Memory B cell (primary cell): ENCODE measurements at regions not wholly inside any gene's neighbourhood (a gene's known extent, or its start where the extent isn't known, plus 50 kb on each side); places are given as distances from the start of the nearest gene placed in this dataset.

Experiments used
- ATAC-seq: fragments of 150-1000 bp; cut with Tn5 transposase; 2 replicates; pipeline ENCODE4 v1.10.0; 2021; ENCODE audit warnings: low read depth, mild to moderate bottlenecking, moderate library complexity
- DNase-seq, 2 donors: peaks; one replicate each; pipeline ENCODE4 v3.0.0; 2022; ENCODE audit warnings: low spot score in 2 of 2
- H3K27ac Mint-ChIP-seq: one replicate; pipeline ENCODE4 v1.8.0; 2022; ENCODE audit warnings: mild to moderate bottlenecking, moderate library complexity, mixed read lengths
- H3K27me3 Mint-ChIP-seq: one replicate; pipeline ENCODE4 v1.8.0; 2022; ENCODE audit warnings: mixed read lengths
- H3K36me3 Mint-ChIP-seq: one replicate; pipeline ENCODE4 v1.8.0; 2022; ENCODE audit warnings: mild to moderate bottlenecking, mixed read lengths
- H3K4me1 Mint-ChIP-seq: one replicate; pipeline ENCODE4 v1.8.0; 2022; ENCODE audit warnings: mixed read lengths
- H3K4me3 Mint-ChIP-seq: one replicate; pipeline ENCODE4 v1.8.0; 2022; ENCODE audit warnings: mild to moderate bottlenecking, moderate library complexity, mixed read lengths
- H3K9me3 Mint-ChIP-seq: one replicate; pipeline ENCODE4 v1.8.0; 2022; ENCODE audit warnings: mixed read lengths

DNA sequence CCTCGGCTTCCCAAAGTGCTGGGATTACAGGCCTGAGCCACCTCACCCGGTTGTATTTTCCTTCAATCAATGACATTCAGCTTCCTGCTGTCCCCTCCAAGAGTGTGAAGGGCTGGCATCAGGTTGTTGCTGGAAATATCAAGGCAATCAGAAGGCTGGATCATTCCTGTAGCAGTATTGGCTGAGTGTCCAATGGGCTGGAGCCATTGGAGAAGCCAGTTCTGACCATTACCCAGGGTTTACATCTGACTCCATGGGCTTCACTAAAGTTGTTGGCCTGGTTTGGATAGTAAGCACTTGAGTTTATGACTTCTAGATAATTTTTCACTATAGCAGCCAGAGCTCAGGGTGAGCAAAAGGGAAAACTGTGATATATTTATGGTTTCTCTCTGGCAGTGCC lies 137.0 kb downstream of the DLEU7 start:
- DNase-seq, result no peak
- ATAC-seq, result no peak
- H3K36me3 Mint-ChIP-seq, result no peaks in the 10 kb centered on the region
- H3K27ac Mint-ChIP-seq, result no peak overlapping the region
- H3K4me3 Mint-ChIP-seq, result no peak overlapping the region
- H3K9me3 Mint-ChIP-seq, result peaks cover 1% of the 10 kb centered on the region
- no peaks in the 10 kb centered on the region for H3K27me3 Mint-ChIP-seq
- peaks cover 16% of the 10 kb centered on the region for H3K4me1 Mint-ChIP-seq

- Mint-ChIP-seq H3K4me1 (peaks cover 16% of the 10 kb centered on the region), H3K27me3 (no peaks in the 10 kb centered on the region), H3K9me3 (peaks cover 1% of the 10 kb centered on the region), H3K4me3 (no peak overlapping the region), H3K36me3 (no peaks in the 10 kb centered on the region), H3K27ac (no peak overlapping the region)
- no peak for DNase-seq
- ATAC-seq, result peak; percentile 51
These were observed 135.9 kb downstream of the DLEU7 start for GRCh38 chr13:50707628-50708027.

- H3K27ac Mint-ChIP-seq, result no peak overlapping the region
- no peaks in the 10 kb centered on the region for H3K27me3 Mint-ChIP-seq
- ATAC-seq, result no peak
These were observed 135.0 kb downstream of the DLEU7 start for GRCh38 chr13:50708461-50708860.

DNA sequence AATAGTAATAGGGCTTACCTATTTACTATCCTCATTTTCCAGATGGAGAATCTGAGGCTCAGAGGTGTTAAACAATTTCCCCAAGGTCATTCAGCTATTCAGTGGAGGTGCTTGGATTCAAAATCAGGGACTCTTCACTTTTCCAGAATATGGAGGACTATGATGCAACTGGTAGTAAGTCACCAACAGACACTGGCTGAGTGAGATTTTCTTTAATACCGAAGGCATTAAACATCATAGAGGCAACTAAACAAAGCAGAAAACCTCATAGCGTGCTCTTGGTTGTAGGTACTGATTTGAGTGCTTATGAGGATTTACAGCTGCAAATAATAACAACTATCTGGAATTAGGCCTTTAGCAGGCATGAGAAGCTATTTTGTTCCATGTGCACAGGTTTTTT lies 134.4 kb downstream of the DLEU7 start:
- Mint-ChIP-seq H3K27ac (no peak overlapping the region), H3K4me1 (peaks cover 21% of the 10 kb centered on the region), H3K36me3 (no peaks in the 10 kb centered on the region), H3K4me3 (no peak overlapping the region), H3K9me3 (peaks cover 1% of the 10 kb centered on the region), H3K27me3 (no peaks in the 10 kb centered on the region)
- DNase-seq (no peak), ATAC-seq (no peak)

More at GRCh38 chr13:50708461-50708860, 135.0 kb downstream of the DLEU7 start:
- Mint-ChIP-seq H3K36me3 (no peaks in the 10 kb centered on the region), H3K9me3 (peaks cover 1% of the 10 kb centered on the region), H3K4me3 (no peak overlapping the region), H3K4me1 (peaks cover 16% of the 10 kb centered on the region)
- no peak for DNase-seq

DNA sequence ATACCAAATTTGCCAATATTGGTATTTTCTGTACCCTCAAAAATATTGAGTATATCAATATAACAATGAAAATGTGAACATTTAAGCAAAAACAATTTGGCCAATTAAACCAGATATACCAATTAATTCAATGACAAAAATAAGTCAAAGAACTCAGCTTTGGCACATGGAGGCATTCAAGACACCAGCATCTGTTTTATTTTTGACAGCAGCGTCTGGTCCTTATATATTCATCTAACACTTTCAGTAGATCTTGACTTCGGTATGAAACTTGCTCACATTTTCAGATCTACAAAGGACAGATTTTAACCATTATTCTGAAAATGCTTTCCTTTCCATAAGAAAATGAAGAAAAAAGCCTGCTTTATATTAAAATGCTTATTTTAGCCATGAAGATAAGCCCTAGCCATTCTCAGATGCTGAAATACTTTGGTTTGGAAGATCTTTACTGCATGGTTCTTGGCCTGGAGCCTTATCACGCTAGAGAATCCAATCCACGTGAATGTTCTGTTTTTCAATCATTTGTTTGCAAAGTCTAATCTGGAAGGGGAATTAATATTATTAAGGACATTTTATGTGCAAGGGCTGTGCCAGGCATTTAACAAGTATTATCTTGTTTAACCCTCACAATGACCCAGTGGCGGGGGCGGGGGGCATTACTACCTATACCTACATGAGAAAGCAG lies 132.2 kb downstream of the DLEU7 start:
- Mint-ChIP-seq H3K4me3 (no peak overlapping the region), H3K27me3 (no peaks in the 10 kb centered on the region), H3K9me3 (peaks cover 1% of the 10 kb centered on the region), H3K4me1 (peaks cover 25% of the 10 kb centered on the region), H3K36me3 (no peaks in the 10 kb centered on the region), H3K27ac (no peak overlapping the region)
- DNase-seq, result no peak
- ATAC-seq, result no peak

DNA sequence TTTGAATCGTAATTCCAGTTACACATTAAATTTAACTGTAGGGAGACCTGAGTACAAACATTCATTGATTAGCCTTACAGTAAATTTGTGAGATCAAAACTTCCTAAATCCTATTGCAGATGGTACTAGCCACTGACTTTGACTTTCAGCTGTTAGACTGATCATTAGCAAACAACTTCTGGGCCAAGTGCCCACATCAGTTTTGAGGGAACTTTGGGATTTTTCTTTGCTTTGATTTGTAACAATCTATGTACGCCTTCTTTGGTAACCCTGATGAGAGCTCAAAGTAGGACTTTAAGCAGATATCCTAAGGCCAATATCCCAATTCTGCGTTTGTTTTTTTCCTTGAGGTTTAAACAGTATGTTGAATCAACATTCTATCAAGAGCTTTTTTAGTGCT lies 131.5 kb downstream of the DLEU7 start:
- H3K4me1 Mint-ChIP-seq, result peaks cover 27% of the 10 kb centered on the region
- no peak for DNase-seq
- no peak overlapping the region for H3K27ac Mint-ChIP-seq
- H3K4me3 Mint-ChIP-seq, result no peak overlapping the region
- peaks cover 1% of the 10 kb centered on the region for H3K9me3 Mint-ChIP-seq
- no peaks in the 10 kb centered on the region for H3K27me3 Mint-ChIP-seq
- no peak for ATAC-seq
- no peaks in the 10 kb centered on the region for H3K36me3 Mint-ChIP-seq

DNA sequence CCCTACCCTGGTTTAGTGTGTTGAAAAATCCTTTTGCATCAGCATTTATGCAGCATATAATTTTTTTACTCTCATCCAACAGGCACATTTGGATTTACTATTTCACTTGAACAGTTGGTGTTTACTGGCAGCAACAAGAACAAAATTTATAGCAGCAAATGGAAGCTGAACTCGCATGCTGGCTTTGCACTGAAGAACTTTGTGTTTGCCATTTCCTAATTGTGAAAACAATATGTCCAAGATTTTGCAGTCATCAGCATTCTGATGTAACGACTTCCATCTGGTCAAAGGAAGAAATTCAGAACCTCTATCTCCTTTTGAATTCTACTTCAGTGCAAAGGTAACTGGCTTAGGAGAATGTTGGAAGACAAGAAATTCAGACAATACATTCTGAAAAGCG lies 131.0 kb downstream of the DLEU7 start:
- peaks cover 27% of the 10 kb centered on the region for H3K4me1 Mint-ChIP-seq
- H3K36me3 Mint-ChIP-seq, result no peaks in the 10 kb centered on the region
- H3K27ac Mint-ChIP-seq, result no peak overlapping the region
- no peak for DNase-seq
- ATAC-seq, result no peak
- peaks cover 1% of the 10 kb centered on the region for H3K9me3 Mint-ChIP-seq
- no peak overlapping the region for H3K4me3 Mint-ChIP-seq
- no peaks in the 10 kb centered on the region for H3K27me3 Mint-ChIP-seq

DNA sequence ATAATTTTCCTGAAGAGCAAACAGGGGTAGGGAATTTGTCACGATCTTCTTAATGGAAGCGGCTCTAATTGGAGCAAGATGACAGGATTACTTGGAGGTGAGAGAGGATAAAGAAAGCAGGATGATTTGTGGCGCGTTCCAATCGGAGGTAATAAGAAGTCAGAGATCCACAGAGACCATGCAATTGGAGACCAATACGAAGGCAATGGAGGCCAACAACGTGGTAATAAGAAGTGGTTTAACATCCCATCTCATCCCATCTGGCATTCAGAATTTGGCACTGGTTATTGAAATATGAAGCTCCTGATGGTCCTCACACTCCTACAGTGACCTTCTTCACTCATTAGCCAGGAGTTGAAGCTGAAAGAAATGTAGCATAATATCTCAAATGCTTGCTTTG lies 130.6 kb downstream of the DLEU7 start:
- ATAC-seq, result no peak
- Mint-ChIP-seq H3K36me3 (no peaks in the 10 kb centered on the region), H3K27ac (no peak overlapping the region), H3K9me3 (peaks cover 1% of the 10 kb centered on the region), H3K4me1 (peaks cover 23% of the 10 kb centered on the region), H3K4me3 (no peak overlapping the region), H3K27me3 (no peaks in the 10 kb centered on the region)
- no peak for DNase-seq

DNA sequence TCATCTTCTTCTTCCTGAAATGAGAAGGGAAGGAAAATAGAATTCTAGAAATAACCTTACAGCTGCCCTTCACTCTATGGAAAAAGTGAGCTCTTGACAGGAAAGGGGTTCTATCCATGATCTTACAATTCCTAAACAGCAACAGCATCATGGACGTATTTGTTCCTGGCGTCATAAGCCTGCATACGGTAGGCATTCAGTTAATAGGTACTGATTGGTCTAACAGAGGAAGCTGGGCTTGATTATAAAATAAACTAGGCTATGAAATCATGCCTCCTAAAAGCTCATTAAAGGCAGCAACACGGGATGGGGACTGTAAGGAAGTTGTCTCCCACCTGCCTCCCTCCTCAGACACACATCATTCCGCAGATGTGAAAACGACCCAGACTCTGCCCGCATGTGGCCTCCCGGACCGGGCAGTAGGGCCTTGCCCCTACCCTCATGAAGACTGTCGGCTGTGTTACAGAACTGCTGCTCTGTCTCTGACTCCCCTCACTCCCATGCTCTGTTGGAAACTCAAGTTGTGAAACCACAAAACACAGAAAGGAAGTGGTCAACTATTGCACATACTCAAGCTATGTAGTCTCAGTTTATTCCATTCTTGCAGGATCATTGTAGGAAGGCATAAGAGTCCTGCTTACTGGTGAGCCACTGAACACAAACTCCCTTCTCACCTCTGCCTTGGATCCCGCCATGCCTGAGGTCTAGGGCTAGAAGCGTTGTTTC lies 129.8 kb downstream of the DLEU7 start:
- DNase-seq (no peak), ATAC-seq (peak; percentile 62)
- Mint-ChIP-seq H3K27me3 (no peaks in the 10 kb centered on the region), H3K27ac (peak overlapping the region; percentile 36), H3K9me3 (peaks cover 1% of the 10 kb centered on the region), H3K36me3 (no peaks in the 10 kb centered on the region), H3K4me3 (peak overlapping the region; percentile 72), H3K4me1 (peaks cover 16% of the 10 kb centered on the region)

DNA sequence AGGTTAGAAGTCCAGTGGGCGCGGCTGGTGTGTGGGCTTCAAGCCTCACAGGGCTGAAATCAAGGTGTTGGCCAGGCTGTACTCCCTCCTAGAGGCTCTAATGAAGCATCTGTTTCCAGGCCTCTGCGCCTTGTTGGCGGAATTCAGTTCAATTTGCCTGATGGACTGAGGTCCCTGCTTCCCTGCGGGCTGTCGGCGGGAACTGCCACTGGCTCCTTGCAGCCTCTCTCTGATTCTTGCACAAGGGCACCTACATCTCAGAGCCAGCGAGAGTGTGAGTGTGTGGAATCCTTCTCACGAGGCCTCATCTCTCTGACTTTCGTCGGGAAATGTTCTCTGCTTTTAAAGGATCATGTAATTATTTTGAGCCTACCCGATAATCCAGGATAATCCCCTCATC lies 128.6 kb downstream of the DLEU7 start:
- DNase-seq (no peak), ATAC-seq (no peak)
- no peaks in the 10 kb centered on the region for H3K9me3 Mint-ChIP-seq
- H3K36me3 Mint-ChIP-seq, result no peaks in the 10 kb centered on the region
- H3K27me3 Mint-ChIP-seq, result no peaks in the 10 kb centered on the region
- no peak overlapping the region for H3K4me3 Mint-ChIP-seq
- peak overlapping the region; percentile 48 for H3K27ac Mint-ChIP-seq
- H3K4me1 Mint-ChIP-seq, result peaks cover 13% of the 10 kb centered on the region

- Mint-ChIP-seq H3K4me3 (no peak overlapping the region), H3K27me3 (no peaks in the 10 kb centered on the region), H3K36me3 (no peaks in the 10 kb centered on the region), H3K9me3 (no peaks in the 10 kb centered on the region), H3K27ac (peak overlapping the region; percentile 48), H3K4me1 (peaks cover 13% of the 10 kb centered on the region)
- ATAC-seq (no peak), DNase-seq (no peak)
These were observed 127.9 kb downstream of the DLEU7 start for GRCh38 chr13:50715402-50716146.

DNA sequence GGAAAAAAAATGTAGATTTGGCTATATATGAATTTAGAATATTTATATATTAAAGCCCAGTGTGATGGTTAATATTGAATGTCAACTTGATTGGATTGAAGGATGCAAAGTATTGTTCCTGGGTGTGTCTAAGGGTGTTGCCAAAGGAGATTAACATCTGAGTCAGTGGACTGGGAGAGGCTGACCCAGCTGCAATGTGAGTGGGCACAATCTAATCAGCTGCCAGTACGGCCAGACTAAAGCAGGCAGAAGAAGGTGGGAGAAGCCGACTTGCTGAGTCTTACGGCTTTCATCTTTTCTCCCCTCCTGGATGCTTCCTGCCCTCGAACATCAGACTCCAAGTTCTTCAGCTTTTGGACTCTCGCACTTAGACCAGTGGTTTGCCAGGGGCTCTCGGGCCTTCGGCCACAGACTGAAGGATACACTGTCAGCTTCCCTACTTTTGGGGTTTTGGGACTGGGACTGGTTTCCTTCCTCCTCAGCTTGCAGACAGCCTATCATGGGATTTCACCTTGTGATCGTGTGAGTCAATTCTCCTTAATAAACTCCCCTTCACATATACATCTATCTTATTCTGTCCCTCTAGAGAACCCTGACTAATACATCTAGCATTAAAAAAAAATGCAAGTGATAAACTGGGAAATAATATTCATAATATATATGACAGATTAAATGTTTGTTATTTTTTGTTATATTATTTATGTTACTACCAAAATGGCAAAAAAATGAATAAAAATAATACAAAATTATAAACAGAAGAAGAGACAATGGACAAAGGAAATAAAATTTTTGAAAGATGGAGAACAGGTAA lies 122.4 kb downstream of the DLEU7 start:
- Mint-ChIP-seq H3K9me3 (no peaks in the 10 kb centered on the region), H3K4me3 (no peak overlapping the region), H3K27ac (no peak overlapping the region), H3K4me1 (peaks cover 6% of the 10 kb centered on the region), H3K36me3 (no peaks in the 10 kb centered on the region), H3K27me3 (no peaks in the 10 kb centered on the region)
- DNase-seq, result no peak
- ATAC-seq, result no peak

GRCh38 chr13:50721672-50721992 lies 121.9 kb downstream of the DLEU7 start:
- Mint-ChIP-seq H3K9me3 (no peaks in the 10 kb centered on the region), H3K27me3 (no peaks in the 10 kb centered on the region), H3K36me3 (no peaks in the 10 kb centered on the region), H3K4me3 (no peak overlapping the region), H3K27ac (no peak overlapping the region), H3K4me1 (peaks cover 8% of the 10 kb centered on the region)
- no peak for DNase-seq
- no peak for ATAC-seq
